IPS-18a (cell line): ENCODE measurements at regions not wholly inside any gene's neighbourhood (a gene's known extent, or its start where the extent isn't known, plus 50 kb on each side); places are given as distances from the start of the nearest gene placed in this dataset.
"Not testable (repeated sequence)": the region's sequence is repeated elsewhere in the genome, so short reads cannot be mapped to it uniquely, and the experiment has no call there.

ENCODE experiments used
- H3K27ac ChIP-seq: one replicate; pipeline ENCODE4 v1.5.1; 2013; ENCODE audit warnings: low read length
- H3K27me3 ChIP-seq: one replicate; pipeline ENCODE4 v1.6.1; 2013; ENCODE audit warnings: mild to moderate bottlenecking, low read length; ENCODE audit not compliant: control insufficient read depth, insufficient read depth
- H3K36me3 ChIP-seq: one replicate; pipeline ENCODE4 v1.6.1; 2013; ENCODE audit warnings: low read depth, low read length; ENCODE audit not compliant: control insufficient read depth
- H3K4me1 ChIP-seq: one replicate; pipeline ENCODE4 v1.6.1; 2013; ENCODE audit warnings: low read depth, low read length; ENCODE audit not compliant: control insufficient read depth
- H3K4me3 ChIP-seq: one replicate; pipeline ENCODE4 v1.5.1; 2013; ENCODE audit warnings: low read length
- H3K9ac ChIP-seq: one replicate; pipeline ENCODE4 v1.6.1; 2013; ENCODE audit warnings: mild to moderate bottlenecking, low read length, moderate library complexity
- H3K9me3 ChIP-seq: one replicate; pipeline ENCODE4 v1.6.1; 2013; ENCODE audit warnings: low read depth, low read length; ENCODE audit not compliant: control insufficient read depth

DNA sequence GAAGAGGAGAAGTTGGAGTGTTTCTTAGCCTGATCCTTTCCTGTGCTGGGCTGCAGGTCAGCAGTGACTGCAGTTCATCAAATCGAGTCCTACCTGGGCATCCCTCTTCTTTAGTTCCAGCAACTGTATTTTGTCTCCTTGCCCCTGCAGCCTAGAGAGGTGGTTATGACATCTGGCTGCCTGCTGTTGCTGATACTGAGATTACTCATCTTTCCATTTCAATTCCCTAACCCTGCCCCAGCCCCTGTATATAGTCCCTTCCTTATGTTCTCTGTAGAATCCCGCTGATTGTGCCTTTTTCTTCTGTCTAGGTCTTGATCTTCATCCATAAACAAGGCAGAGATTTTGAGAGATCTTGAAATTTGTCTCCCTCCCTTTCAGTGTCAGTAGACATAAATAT is 393.3 kb downstream of the EDEM1 start:
- Histone ChIP-seq H3K36me3 (no peaks in the 10 kb centered on the region), H3K4me3 (no peak overlapping the region), H3K9me3 (no peaks in the 10 kb centered on the region), H3K27ac (no peak overlapping the region), H3K4me1 (peaks cover 9% of the 10 kb centered on the region), H3K27me3 (no peaks in the 10 kb centered on the region), H3K9ac (no peak overlapping the region)

DNA sequence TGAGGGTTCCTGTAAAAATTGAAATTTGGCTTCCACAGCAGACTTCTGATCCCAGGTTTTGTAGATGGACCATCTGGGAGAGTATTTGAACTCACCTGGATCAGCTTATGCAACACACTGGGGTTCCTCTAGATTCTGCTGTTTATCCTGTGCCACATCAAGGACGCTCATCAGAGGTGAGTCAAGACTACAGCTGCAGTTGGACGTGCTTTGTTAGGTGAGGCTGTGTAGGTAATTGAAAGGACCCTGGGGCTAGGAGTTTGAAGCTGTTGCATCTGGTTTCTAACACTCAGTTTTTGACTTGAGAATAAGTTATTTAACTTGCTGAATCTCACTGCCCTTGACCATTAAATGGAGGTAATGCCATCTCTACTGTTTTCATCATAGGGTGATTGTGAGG is 394.2 kb downstream of the EDEM1 start:
- no peaks in the 10 kb centered on the region for H3K36me3 ChIP-seq
- H3K27me3 ChIP-seq, result no peaks in the 10 kb centered on the region
- H3K4me1 ChIP-seq, result peaks cover 9% of the 10 kb centered on the region
- H3K9ac ChIP-seq, result no peak overlapping the region
- no peak overlapping the region for H3K27ac ChIP-seq
- H3K9me3 ChIP-seq, result no peaks in the 10 kb centered on the region
- H3K4me3 ChIP-seq, result no peak overlapping the region

GRCh38 chr3:5583920-5584319 is 396.4 kb downstream of the EDEM1 start:
- no peaks in the 10 kb centered on the region for H3K9me3 ChIP-seq
- no peak overlapping the region for H3K9ac ChIP-seq
- peaks cover 9% of the 10 kb centered on the region for H3K4me1 ChIP-seq
- H3K36me3 ChIP-seq, result no peaks in the 10 kb centered on the region
- no peak overlapping the region for H3K4me3 ChIP-seq
- no peaks in the 10 kb centered on the region for H3K27me3 ChIP-seq
- no peak overlapping the region for H3K27ac ChIP-seq

DNA sequence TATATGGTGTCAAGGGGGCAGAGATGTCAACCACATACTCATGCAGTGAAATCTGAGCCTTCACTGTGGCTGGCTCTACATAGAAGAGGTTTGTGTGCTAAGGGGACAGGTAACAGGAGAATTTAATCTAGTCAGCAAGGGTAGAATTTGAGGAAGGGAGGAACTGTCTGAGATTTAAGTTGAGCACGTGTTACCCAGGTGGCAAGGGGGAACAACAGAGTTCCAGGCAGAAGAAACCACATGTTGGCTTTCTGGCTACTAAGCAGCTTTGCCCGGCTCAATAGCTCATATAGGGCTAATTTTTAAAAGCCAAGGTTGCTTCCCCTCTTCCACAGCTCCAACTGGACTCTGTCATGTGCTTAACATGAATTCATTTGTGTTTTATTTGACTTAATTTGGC is 397.6 kb downstream of the EDEM1 start:
- H3K4me3 ChIP-seq, result no peak overlapping the region
- H3K4me1 ChIP-seq, result peaks cover 9% of the 10 kb centered on the region
- H3K27me3 ChIP-seq, result no peaks in the 10 kb centered on the region
- H3K9ac ChIP-seq, result no peak overlapping the region
- H3K27ac ChIP-seq, result no peak overlapping the region
- no peaks in the 10 kb centered on the region for H3K36me3 ChIP-seq
- no peaks in the 10 kb centered on the region for H3K9me3 ChIP-seq

GRCh38 chr3:5606884-5607472 is 419.5 kb downstream of the EDEM1 start:
- Histone ChIP-seq H3K27me3 (no peaks in the 10 kb centered on the region), H3K4me1 (no peaks in the 10 kb centered on the region), H3K9ac (no peak overlapping the region), H3K36me3 (no peaks in the 10 kb centered on the region), H3K4me3 (no peak overlapping the region), H3K9me3 (peaks cover 3% of the 10 kb centered on the region), H3K27ac (no peak overlapping the region)

- Histone ChIP-seq H3K4me3 (no peak overlapping the region), H3K36me3 (no peaks in the 10 kb centered on the region), H3K9me3 (no peaks in the 10 kb centered on the region), H3K27me3 (no peaks in the 10 kb centered on the region), H3K9ac (no peak overlapping the region), H3K27ac (no peak overlapping the region), H3K4me1 (no peaks in the 10 kb centered on the region)
Measured at GRCh38 chr3:5607581-5607980, 420.1 kb downstream of the EDEM1 start.

- not testable (repeated sequence) for H3K9ac ChIP-seq, H3K4me3 ChIP-seq, H3K36me3 ChIP-seq, H3K27ac ChIP-seq, H3K27me3 ChIP-seq, H3K9me3 ChIP-seq, H3K4me1 ChIP-seq
Measured at GRCh38 chr3:5608971-5609370, 421.5 kb downstream of the EDEM1 start.

DNA sequence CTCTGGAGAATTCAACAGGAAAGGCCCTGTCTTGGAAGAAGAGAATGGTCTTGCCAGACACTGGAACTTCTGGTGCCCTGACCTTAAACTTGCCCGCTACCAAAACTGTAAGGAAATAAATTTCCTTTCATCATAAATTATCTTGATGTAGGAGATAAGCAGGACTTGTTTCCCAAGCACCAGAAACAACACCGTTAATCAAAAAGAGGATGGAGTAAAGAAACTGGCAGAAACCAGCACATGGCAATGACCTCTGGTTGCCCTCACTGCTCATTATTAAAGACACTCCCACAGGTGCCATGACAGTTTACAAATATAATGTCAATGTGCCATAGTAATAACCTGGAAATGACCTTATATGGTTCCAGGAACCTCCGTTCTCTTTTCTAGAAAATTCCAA is 426.1 kb downstream of the EDEM1 start:
- H3K9me3 ChIP-seq, result no peaks in the 10 kb centered on the region
- H3K36me3 ChIP-seq, result no peaks in the 10 kb centered on the region
- no peaks in the 10 kb centered on the region for H3K27me3 ChIP-seq
- H3K9ac ChIP-seq, result no peak overlapping the region
- H3K4me1 ChIP-seq, result no peaks in the 10 kb centered on the region
- no peak overlapping the region for H3K27ac ChIP-seq
- H3K4me3 ChIP-seq, result no peak overlapping the region

DNA sequence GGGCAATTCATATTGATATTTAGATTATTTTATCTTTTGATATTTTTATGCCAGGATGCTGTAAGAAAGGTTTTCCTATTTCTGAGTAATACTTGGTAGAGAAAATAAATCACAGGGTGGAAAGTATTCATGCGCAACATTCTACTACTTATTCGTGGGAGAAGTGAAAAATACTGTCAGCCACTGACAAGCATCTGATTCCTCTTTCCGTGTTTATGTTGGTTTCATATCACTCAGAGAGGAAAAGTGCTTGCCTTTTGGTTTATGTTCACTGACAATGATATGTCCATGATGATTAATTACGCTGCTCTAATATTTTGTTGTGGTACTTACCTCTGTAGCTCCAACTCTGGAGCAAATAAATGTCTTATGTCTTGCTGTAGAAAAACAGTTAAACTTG is 429.4 kb downstream of the EDEM1 start:
- Histone ChIP-seq H3K27me3 (no peaks in the 10 kb centered on the region), H3K9ac (no peak overlapping the region), H3K4me1 (no peaks in the 10 kb centered on the region), H3K4me3 (no peak overlapping the region), H3K9me3 (no peaks in the 10 kb centered on the region), H3K27ac (no peak overlapping the region), H3K36me3 (no peaks in the 10 kb centered on the region)

DNA sequence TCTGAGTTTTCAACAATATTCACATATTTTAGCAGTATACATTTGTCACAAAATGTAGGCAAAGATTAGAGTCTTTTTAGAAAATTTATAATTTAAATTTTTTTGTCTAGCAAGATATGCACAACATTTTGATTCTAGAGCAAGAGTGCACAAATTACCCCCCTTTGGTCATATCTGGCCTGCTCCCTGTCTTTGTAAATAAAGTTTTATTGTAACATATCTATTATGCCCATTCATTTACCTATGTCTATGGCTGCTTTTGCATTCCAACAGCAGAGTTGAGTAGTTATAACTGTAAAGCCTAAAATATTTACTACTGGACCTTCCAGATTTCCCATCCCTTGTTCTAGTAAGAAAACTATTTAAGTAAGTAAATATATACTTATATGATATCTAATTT is 430.7 kb downstream of the EDEM1 start:
- no peak overlapping the region for H3K27ac ChIP-seq
- no peaks in the 10 kb centered on the region for H3K9me3 ChIP-seq
- H3K4me1 ChIP-seq, result no peaks in the 10 kb centered on the region
- no peak overlapping the region for H3K4me3 ChIP-seq
- no peaks in the 10 kb centered on the region for H3K36me3 ChIP-seq
- H3K9ac ChIP-seq, result no peak overlapping the region
- no peaks in the 10 kb centered on the region for H3K27me3 ChIP-seq

DNA sequence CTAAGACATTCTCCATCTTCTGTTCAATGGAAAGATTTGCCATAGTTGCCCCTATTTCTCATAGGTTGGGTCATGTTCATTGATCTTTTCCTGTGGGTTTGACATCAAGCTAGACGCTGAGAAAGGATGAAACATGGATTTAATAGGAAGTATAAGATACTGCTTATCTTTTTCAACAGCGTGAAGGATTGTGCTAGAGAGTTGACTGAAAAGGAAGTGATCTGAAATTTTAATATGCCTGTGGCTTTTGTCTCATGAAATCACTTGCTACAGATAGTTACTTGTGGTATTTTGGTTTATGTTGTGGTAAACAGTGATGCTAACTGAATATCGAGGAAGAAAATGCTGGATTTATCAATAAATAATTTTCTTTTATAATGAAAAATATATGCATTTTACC is 442.9 kb downstream of the EDEM1 start:
- Histone ChIP-seq H3K36me3 (no peaks in the 10 kb centered on the region), H3K9me3 (no peaks in the 10 kb centered on the region), H3K9ac (no peak overlapping the region), H3K4me3 (no peak overlapping the region), H3K4me1 (no peaks in the 10 kb centered on the region), H3K27me3 (no peaks in the 10 kb centered on the region), H3K27ac (no peak overlapping the region)

DNA sequence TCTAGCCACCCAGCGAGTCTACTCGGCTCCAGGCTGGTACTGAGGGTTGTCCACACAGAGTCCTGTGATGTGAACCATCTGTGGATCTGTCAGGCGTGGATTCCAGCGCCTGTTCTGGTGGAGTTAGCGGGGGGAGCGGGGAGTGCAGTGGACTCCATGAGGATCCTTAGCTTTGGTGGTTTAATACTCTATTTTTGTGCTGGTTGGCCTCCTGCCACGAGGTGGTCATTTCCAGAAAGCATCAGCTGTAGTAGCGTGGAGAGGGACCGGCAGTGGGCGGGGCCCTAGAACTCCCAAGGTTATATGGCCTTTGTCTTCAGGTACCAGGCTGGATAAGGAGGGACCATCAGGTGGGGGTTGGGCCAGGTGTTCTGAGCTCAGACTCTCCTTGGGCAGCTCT is 446.5 kb downstream of the EDEM1 start:
- Histone ChIP-seq H3K4me3 (no peak overlapping the region), H3K9ac (no peak overlapping the region), H3K27me3 (no peaks in the 10 kb centered on the region), H3K4me1 (no peaks in the 10 kb centered on the region), H3K9me3 (no peaks in the 10 kb centered on the region), H3K27ac (no peak overlapping the region), H3K36me3 (no peaks in the 10 kb centered on the region)
